Epithelial cell of proximal tubule (primary cell): ENCODE measurements at regions not wholly inside any gene's neighbourhood (a gene's known extent, or its start where the extent isn't known, plus 50 kb on each side); places are given as distances from the start of the nearest gene placed in this dataset.

Experiments
- DNase-seq: peaks from one replicate; pipeline ENCODE4 v3.0.0-alpha.2; 2011; ENCODE audit warnings: low read depth
- H3K4me3 ChIP-seq: 2 replicates; pipeline ENCODE4 v1.5.1; 2011; ENCODE audit warnings: low read depth, mild to moderate bottlenecking, low read length
- TF ChIP-seq, protein P1 (sequence below): conservative IDR thresholded peaks from 2 replicates; pipeline ENCODE4 v1.5.1; 2012; ENCODE audit warnings: low read depth, mild to moderate bottlenecking, low read length

DNA sequence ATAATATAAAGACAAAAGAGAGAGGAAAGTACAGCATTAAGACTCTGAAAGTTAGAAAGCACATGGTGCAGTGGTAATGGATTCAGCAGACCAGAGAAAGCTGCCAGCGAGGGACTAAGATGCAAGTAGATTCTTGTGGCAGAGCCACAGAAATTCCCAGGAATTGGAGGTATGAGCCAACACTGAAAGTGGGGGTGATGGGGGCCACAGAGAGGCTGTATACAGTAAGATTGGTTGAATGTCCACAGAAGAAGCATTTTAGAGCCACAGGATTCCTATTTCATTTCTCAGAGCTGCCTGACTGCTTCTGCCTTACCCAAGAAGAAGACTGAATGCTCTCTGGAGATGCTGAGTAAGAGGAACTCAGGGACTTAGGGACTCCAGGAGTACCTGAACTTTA lies 295.0 kb downstream of the LMO7 start:
- TF ChIP-seq, protein P1, sequence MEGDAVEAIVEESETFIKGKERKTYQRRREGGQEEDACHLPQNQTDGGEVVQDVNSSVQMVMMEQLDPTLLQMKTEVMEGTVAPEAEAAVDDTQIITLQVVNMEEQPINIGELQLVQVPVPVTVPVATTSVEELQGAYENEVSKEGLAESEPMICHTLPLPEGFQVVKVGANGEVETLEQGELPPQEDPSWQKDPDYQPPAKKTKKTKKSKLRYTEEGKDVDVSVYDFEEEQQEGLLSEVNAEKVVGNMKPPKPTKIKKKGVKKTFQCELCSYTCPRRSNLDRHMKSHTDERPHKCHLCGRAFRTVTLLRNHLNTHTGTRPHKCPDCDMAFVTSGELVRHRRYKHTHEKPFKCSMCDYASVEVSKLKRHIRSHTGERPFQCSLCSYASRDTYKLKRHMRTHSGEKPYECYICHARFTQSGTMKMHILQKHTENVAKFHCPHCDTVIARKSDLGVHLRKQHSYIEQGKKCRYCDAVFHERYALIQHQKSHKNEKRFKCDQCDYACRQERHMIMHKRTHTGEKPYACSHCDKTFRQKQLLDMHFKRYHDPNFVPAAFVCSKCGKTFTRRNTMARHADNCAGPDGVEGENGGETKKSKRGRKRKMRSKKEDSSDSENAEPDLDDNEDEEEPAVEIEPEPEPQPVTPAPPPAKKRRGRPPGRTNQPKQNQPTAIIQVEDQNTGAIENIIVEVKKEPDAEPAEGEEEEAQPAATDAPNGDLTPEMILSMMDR, result no peak
- H3K4me3 ChIP-seq, result no peak overlapping the region
- no peak for DNase-seq

DNA sequence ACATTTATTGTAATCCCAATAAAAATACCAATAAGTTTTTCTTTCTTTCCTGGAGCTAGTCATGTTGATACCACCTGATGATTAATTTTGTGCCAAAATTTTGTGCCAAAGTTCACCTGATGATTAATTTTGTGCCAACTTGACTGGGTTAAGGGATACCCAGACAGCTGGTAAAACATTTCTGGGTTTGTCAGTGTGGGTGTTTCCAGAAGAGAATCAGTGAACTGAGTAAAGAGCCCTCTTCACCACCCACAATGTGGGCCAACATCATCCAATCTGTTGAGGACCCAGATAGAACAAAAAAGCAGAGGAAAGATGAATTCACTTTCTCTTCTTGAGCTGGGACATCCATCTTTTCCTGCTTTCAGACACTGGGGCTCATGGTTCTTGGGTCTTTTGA lies 292.9 kb downstream of the LMO7 start:
- TF ChIP-seq, protein P1, result no peak
- no peak for DNase-seq
- no peak overlapping the region for H3K4me3 ChIP-seq

DNA sequence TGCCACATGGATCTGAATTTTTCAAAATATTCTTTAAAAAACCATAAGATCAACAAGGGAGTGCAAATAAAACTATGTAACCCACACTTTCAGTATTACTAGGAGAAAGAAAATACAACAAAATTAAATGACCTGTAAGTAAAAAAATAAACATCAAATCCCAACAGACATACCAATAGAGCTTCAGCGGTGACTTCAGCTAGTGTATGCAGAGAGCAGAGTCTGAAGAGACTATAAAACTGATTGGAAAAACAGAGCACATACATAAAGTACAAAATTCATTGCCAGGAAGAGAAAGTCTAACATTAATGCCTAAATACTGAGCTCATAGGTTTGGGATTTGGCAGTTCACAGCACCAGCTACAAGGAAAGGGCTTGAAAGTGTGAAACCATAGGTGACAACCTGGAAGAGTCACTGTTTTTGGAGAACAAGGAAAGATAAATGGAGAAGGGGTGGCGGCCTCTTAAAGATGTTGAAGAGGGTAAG lies 291.1 kb downstream of the LMO7 start:
- TF ChIP-seq, protein P1, result no peak
- no peak overlapping the region for H3K4me3 ChIP-seq
- DNase-seq, result no peak

DNA sequence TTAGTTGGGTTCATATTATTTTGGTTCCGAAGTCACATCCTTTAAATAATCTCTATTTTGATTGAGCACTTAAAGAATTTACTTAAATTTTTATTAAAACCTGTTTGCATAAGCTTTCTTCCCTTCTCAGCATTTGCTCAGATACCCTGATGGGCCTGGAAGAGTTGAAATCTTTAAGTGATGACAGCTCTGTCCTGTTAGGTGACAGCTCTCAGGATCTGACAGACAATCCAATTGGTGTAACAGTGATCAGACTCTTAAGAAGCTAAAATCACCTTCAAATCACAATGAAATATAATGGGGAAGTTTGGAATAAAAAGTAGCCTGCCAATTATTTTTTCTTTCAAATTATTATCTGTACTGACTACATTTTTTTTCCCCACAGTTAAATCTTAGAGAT lies 284.4 kb downstream of the LMO7 start:
- TF ChIP-seq, protein P1, result no peak
- no peak for DNase-seq
- no peak overlapping the region for H3K4me3 ChIP-seq

DNA sequence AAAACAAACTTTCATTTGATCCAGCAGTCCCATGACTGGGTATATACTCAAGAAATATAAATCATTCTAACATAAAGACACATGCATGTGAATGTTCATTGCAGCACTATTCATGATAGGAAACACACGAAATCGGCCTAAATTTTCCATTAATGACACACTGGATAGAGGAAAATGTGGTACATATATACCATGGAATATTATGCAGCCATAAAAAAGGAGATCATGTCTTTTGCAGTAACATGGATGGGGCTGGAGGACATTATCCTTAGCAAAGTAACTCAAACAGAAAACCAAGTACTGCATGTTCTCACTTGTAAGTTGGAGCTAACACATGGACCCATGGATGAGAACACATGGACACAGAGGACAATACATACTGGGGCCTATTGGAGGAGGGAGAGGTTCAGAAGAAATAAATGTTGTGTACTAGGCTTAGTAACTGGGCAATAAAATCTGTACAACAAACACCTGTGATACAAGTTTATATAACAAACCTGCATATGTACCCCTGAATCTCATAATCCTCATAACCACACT lies 283.6 kb downstream of the LMO7 start:
- no peak overlapping the region for H3K4me3 ChIP-seq
- DNase-seq, result no peak
- TF ChIP-seq, protein P1, result no peak

DNA sequence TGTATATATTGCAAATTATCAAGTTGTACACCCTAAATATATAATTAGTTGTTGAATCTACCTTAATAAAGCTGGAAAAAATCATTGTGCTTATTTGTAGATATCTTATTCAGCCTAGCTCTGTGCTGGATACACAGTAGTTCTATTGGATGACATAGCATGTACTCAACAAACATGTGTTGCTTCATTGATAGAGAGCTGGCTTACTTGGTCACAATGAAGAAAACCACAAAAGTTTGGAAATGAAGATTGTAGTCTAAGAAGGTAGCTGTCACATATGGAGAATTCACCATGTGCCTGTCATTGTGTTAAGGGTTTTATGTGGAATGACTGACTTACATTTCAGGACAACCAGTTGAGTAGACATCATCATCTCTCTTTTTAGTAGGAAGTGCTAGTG lies 278.9 kb downstream of the LMO7 start:
- no peak for DNase-seq
- TF ChIP-seq, protein P1, result no peak
- H3K4me3 ChIP-seq, result no peak overlapping the region

DNA sequence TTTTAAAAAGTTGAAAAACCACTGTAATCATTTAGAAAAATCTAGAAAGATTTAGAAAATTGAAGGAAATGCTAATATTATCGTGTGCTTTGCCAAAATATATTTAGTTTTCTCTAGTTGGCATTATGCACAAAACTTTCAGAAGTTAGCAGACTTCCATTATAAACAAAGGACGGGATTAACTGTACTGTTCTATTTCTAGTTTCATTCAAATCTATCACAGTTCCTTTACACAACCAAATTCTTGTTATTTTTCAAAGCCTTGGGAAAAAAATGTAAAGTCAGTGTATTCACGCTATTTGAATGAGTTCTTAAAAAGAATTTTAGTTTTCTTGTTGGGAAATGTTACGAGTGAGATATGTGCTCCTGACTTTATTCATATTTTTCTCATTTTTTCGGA lies 277.8 kb downstream of the LMO7 start:
- H3K4me3 ChIP-seq, result no peak overlapping the region
- TF ChIP-seq, protein P1, result no peak
- no peak for DNase-seq
